PFSK-1 (cell line): ENCODE measurements at regions not wholly inside any gene's neighbourhood (a gene's known extent, or its start where the extent isn't known, plus 50 kb on each side); places are given as distances from the start of the nearest gene placed in this dataset.

Experiments
- FOXP2 ChIP-seq: optimal IDR thresholded peaks from 2 replicates; pipeline ENCODE3; 2011; ENCODE audit warnings: borderline replicate concordance, control low read depth, inconsistent platforms; ENCODE audit not compliant: insufficient read depth; ENCODE audit errors: extremely low read length, extremely low read depth
- POLR2AphosphoS5 ChIP-seq: IDR thresholded peaks from 2 replicates; pipeline ENCODE4 v1.6.1; 2012; ENCODE audit warnings: low read depth, mild to moderate bottlenecking, control low read depth, low read length, moderate library complexity
- REST ChIP-seq, 2 experiments: IDR thresholded peaks; 2 replicates each; pipeline versions ENCODE4 v1.6.1 to v1.8.0; 2011 to 2012; ENCODE audit warnings: low read depth in 2 of 2, low read length in 2 of 2, control low read depth in 1 of 2, inconsistent platforms in 1 of 2, mild to moderate bottlenecking in 1 of 2, moderate library complexity in 1 of 2; ENCODE audit not compliant: insufficient read depth in 1 of 2
- SIN3A ChIP-seq: IDR thresholded peaks from 2 replicates; pipeline ENCODE4 v1.6.1; 2012; ENCODE audit warnings: mild to moderate bottlenecking, low read length, moderate library complexity, borderline replicate concordance; ENCODE audit not compliant: insufficient read depth
- TAF1 ChIP-seq: IDR thresholded peaks from 2 replicates; pipeline ENCODE4 v1.6.1; 2012; ENCODE audit warnings: low read length, control low read depth, borderline replicate concordance; ENCODE audit not compliant: insufficient read depth

- TF ChIP-seq POLR2AphosphoS5, result no peak
Observed at GRCh38 chr9:108724122-108724521, 131.7 kb downstream of the ACTL7B start.

DNA sequence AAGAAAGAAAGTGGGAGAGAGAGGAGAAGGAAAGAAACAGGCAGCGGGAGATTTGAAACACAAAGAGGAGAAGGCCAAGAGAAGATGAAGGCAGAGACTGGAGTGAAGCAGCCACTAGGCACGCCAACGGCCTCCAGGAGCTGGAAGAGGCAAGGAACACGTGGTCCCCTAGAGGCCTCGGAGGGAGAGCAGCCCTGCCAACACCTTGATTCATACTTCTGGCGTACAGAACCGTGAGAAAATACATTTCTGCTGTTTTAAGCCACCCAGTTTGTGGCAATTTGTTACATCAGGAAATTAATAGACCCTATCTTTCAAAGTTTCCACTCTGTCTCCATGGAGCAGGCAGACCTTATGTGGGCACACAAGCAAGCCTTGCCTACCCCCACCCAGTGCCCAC, 133.4 kb downstream of the ACTL7B start:
- no peak for TF ChIP-seq TAF1
- TF ChIP-seq SIN3A, result no peak
- TF ChIP-seq REST (IDR thresholded peaks at IDR 0.05; ENCODE audit: insufficient read depth in 1 of 2, low read depth in 2 of 2, low read length in 2 of 2), result no peak
- no peak for TF ChIP-seq FOXP2
- no peak for TF ChIP-seq POLR2AphosphoS5

GRCh38 chr9:108720191-108720642, 135.6 kb downstream of the ACTL7B start:
- TF ChIP-seq REST (IDR thresholded peaks at IDR 0.05; ENCODE audit: insufficient read depth in 1 of 2, low read depth in 2 of 2, low read length in 2 of 2) (no peak), SIN3A (no peak), POLR2AphosphoS5 (no peak), FOXP2 (no peak), TAF1 (no peak)

GRCh38 chr9:108710424-108710823, 145.4 kb downstream of the ACTL7B start:
- TF ChIP-seq REST (IDR thresholded peaks at IDR 0.05; ENCODE audit: insufficient read depth in 1 of 2, low read depth in 2 of 2, low read length in 2 of 2) (no peak), TAF1 (no peak), FOXP2 (no peak), POLR2AphosphoS5 (no peak), SIN3A (no peak)

- TF ChIP-seq POLR2AphosphoS5 (no peak), REST (IDR thresholded peaks at IDR 0.05; ENCODE audit: insufficient read depth in 1 of 2, low read depth in 2 of 2, low read length in 2 of 2) (no peak), FOXP2 (no peak), TAF1 (no peak), SIN3A (no peak)
Observed at GRCh38 chr9:108709997-108710396, 145.8 kb downstream of the ACTL7B start.
